Endothelial cell of umbilical vein (primary cell): ENCODE measurements at regions not wholly inside any gene's neighbourhood (a gene's known extent, or its start where the extent isn't known, plus 50 kb on each side); places are given as distances from the start of the nearest gene placed in this dataset.

Source experiments
- BruUV-seq: library from RNA; stranded (reverse); fragments of 400-500 nt; replicated peaks from 2 replicates; lab custom pipeline; 2021; lab: Mats Ljungman, UMichigan
- CTCF ChIA-PET: fragments of 300-600, 350-600 bp; sonication (Branson Sonifier 250); formaldehyde crosslinking; loops from one replicate; lab custom pipeline; 2021; ENCODE audit warnings: antibody characterized with exemption, inconsistent platforms; lab: Charles Lee
- POLR2A ChIA-PET: fragments of 300-600, 350-600 bp; sonication (Branson Sonifier 250); formaldehyde crosslinking; loops from one replicate; lab custom pipeline; 2021; ENCODE audit warnings: antibody characterized with exemption, inconsistent platforms; lab: Charles Lee
- DNase-seq: peaks from one replicate; pipeline ENCODE4 v3.0.0-alpha.2; 2011; ENCODE audit warnings: low read depth, low spot score
- FAIRE-seq: peaks from 2 replicates; lab custom pipeline; 2011; peaks lifted over from hg19 to GRCh38; lab: Jason Lieb, UNC
- H2AFZ ChIP-seq: 2 replicates; pipeline ENCODE4 v1.6.0; 2012; ENCODE audit warnings: low read depth, low read length, control low read depth, inconsistent platforms
- H3K27ac ChIP-seq: 2 replicates; pipeline ENCODE4 v1.5.1; 2011; ENCODE audit warnings: low read depth, mild to moderate bottlenecking, control low read depth, low read length, moderate library complexity; ENCODE audit not compliant: insufficient read depth
- H3K27me3 ChIP-seq, 2 experiments: 2 replicates each; pipeline versions ENCODE4 v1.6.0 to v1.6.1; 2011; ENCODE audit warnings: low read length in 2 of 2, mixed read lengths in 1 of 2; ENCODE audit not compliant: control insufficient read depth in 2 of 2, insufficient read depth in 2 of 2
- H3K36me3 ChIP-seq, 2 experiments: 2 replicates in 1 of 2; 3 replicates in 1 of 2; pipeline ENCODE4 v1.5.1; 2011; ENCODE audit warnings: low read length in 2 of 2, mild to moderate bottlenecking in 1 of 2, moderate library complexity in 1 of 2; ENCODE audit not compliant: control insufficient read depth in 2 of 2, insufficient read depth in 2 of 2; ENCODE audit errors: extremely low read depth in 1 of 2
- H3K4me1 ChIP-seq: 3 replicates; pipeline ENCODE4 v1.5.1; 2011; ENCODE audit warnings: mild to moderate bottlenecking, low read length; ENCODE audit not compliant: control insufficient read depth, insufficient read depth; ENCODE audit errors: extremely low read depth
- H3K4me2 ChIP-seq: 2 replicates; pipeline ENCODE4 v1.6.1; 2011; ENCODE audit warnings: low read length, control low read depth, mixed read lengths; ENCODE audit not compliant: insufficient read depth
- H3K4me3 ChIP-seq, 3 experiments: fragments of 200-600 bp in 1 of 3; sonication (generic), shearing (Covaris generic) in 1 of 3; replicated peaks in 1 of 3; 2 replicates each; pipeline ENCODE4 v1.5.1; 2011 to 2016; ENCODE audit warnings: control low read depth in 3 of 3, low read length in 3 of 3, mild to moderate bottlenecking in 2 of 3, inconsistent platforms in 1 of 3, low read depth in 1 of 3, moderate library complexity in 1 of 3; ENCODE audit not compliant: insufficient read depth in 1 of 3
- H3K79me2 ChIP-seq: 2 replicates; pipeline ENCODE4 v1.6.0; 2012; ENCODE audit warnings: low read length, inconsistent platforms; ENCODE audit not compliant: control insufficient read depth, insufficient read depth
- H3K9ac ChIP-seq: replicated peaks from 2 replicates; pipeline ENCODE3; 2011; ENCODE audit warnings: low read length, control low read depth; ENCODE audit not compliant: insufficient read depth; ENCODE audit errors: extremely low read depth
- H3K9me1 ChIP-seq: replicated peaks from 3 replicates; pipeline ENCODE4 v1.6.0; 2011; ENCODE audit warnings: mild to moderate bottlenecking, low read length; ENCODE audit not compliant: control insufficient read depth, insufficient read depth; ENCODE audit errors: extremely low read depth
- H3K9me3 ChIP-seq: replicated peaks from 2 replicates; pipeline ENCODE4 v1.5.1; 2012; ENCODE audit warnings: low read length, inconsistent platforms; ENCODE audit not compliant: control insufficient read depth, insufficient read depth
- H4K20me1 ChIP-seq: replicated peaks from 2 replicates; pipeline ENCODE3; 2011; ENCODE audit warnings: mild to moderate bottlenecking, low read length; ENCODE audit not compliant: control insufficient read depth, insufficient read depth; ENCODE audit errors: extremely low read depth
- EZH2 ChIP-seq: IDR thresholded peaks from 2 replicates; pipeline ENCODE4 v1.6.1; 2012; ENCODE audit warnings: borderline replicate concordance, low read depth, mild to moderate bottlenecking, moderate library complexity, low read length, inconsistent platforms; ENCODE audit not compliant: severe bottlenecking
- FOS ChIP-seq: IDR thresholded peaks from 2 replicates; pipeline ENCODE4 v1.6.1; 2011; ENCODE audit warnings: mild to moderate bottlenecking, low read length, moderate library complexity, borderline replicate concordance; ENCODE audit not compliant: insufficient read depth
- GATA2 ChIP-seq: IDR thresholded peaks from 2 replicates; pipeline ENCODE4 v1.7.0; 2011; ENCODE audit warnings: low read depth, mild to moderate bottlenecking, moderate library complexity, mixed read lengths, low read length; ENCODE audit not compliant: insufficient read length, insufficient read depth
- JUN ChIP-seq: IDR thresholded peaks from 2 replicates; pipeline ENCODE4 v1.6.1; 2011; ENCODE audit warnings: borderline replicate concordance, low read depth; ENCODE audit not compliant: insufficient read length, insufficient read depth
- MYC ChIP-seq: IDR thresholded peaks from one replicate; pipeline ENCODE4 v1.6.1; 2011; ENCODE audit warnings: mild to moderate bottlenecking, low read depth, low read length
- POLR2A ChIP-seq: IDR thresholded peaks from 2 replicates; pipeline ENCODE4 v1.6.1; 2012; ENCODE audit warnings: low read depth, mild to moderate bottlenecking, control low read depth, low read length
- POLR2AphosphoS5 ChIP-seq: IDR thresholded peaks from 2 replicates; pipeline ENCODE4 v1.6.1; 2012; ENCODE audit warnings: low read depth, mild to moderate bottlenecking, control low read depth, low read length, moderate library complexity; ENCODE audit not compliant: insufficient read depth
- dilution Hi-C: fragments of 300-500 bp; cut with MboI; formaldehyde crosslinking; loops from one replicate; pipeline ENCODE4 v1.15.0; 2019; ENCODE audit warnings: low sequenced_read_pairs; ENCODE audit not compliant: extremely low pct_ligation_motif_present
- intact Hi-C: fragments of 100-400 bp; cut with micrococcal nuclease; formaldehyde crosslinking; loops from one replicate; pipeline ENCODE4 v1.10.0; 2022
- TF ChIP-seq, protein P1 (sequence below), 2 donors: IDR thresholded peaks; 1 replicate in 1 of 2; 2 replicates in 1 of 2; pipeline ENCODE4 v1.5.1; 2011; ENCODE audit warnings: low read length in 2 of 2, mild to moderate bottlenecking in 2 of 2, moderate library complexity in 2 of 2, control low read depth in 1 of 2, inconsistent platforms in 1 of 2, low read depth in 1 of 2; ENCODE audit not compliant: insufficient read depth in 1 of 2; ENCODE audit errors: extremely low read depth in 1 of 2
- TF ChIP-seq, protein P2 (sequence below): IDR thresholded peaks from 2 replicates; pipeline ENCODE4 v1.6.1; 2011; ENCODE audit not compliant: insufficient read depth, insufficient read length

DNA sequence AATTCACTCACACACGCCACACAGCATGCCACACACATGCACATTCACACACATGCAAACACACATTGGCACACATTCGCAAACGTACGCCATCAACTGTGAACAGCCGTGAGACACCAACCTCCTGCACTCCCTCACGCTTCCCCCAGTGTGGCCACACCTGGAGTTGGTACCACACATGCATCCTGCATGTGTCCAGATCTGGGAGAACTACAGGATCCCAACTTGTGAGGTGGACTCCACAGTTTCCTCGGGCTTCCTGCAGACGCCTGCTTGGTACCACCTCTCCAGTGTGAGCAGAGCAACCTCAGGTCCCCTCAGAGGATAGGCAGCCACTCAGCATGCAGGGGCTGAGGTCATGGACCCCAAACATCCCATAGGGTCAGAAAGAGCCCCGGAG is 239.0 kb downstream of the EIPR1 start:
- ChIA-PET POLR2A (no interaction called here), CTCF (no interaction called here)
- no peaks in the 10 kb centered on the region for H3K9me1 ChIP-seq
- dilution Hi-C loops: no loop called here
- BruUV-seq: no TSS peak
- no peak overlapping the region for H3K9ac ChIP-seq
- H3K36me3 ChIP-seq: no peaks in the 10 kb centered on the region
- no peak overlapping the region for H2AFZ ChIP-seq
- FAIRE-seq: no peak
- no peaks in the 10 kb centered on the region for H3K4me1 ChIP-seq
- H3K27me3 ChIP-seq: no peaks in the 10 kb centered on the region
- TF ChIP-seq MYC: no peak
- TF ChIP-seq POLR2A: no peak
- TF ChIP-seq EZH2: no peak
- no peak for TF ChIP-seq FOS
- no peak for TF ChIP-seq JUN
- no peak for TF ChIP-seq GATA2
- TF ChIP-seq, protein P1, sequence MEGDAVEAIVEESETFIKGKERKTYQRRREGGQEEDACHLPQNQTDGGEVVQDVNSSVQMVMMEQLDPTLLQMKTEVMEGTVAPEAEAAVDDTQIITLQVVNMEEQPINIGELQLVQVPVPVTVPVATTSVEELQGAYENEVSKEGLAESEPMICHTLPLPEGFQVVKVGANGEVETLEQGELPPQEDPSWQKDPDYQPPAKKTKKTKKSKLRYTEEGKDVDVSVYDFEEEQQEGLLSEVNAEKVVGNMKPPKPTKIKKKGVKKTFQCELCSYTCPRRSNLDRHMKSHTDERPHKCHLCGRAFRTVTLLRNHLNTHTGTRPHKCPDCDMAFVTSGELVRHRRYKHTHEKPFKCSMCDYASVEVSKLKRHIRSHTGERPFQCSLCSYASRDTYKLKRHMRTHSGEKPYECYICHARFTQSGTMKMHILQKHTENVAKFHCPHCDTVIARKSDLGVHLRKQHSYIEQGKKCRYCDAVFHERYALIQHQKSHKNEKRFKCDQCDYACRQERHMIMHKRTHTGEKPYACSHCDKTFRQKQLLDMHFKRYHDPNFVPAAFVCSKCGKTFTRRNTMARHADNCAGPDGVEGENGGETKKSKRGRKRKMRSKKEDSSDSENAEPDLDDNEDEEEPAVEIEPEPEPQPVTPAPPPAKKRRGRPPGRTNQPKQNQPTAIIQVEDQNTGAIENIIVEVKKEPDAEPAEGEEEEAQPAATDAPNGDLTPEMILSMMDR (IDR thresholded peaks at IDR 0.05; ENCODE audit: extremely low read depth in 1 of 2, insufficient read depth in 1 of 2, low read depth in 1 of 2, low read length in 2 of 2): no peak
- TF ChIP-seq, protein P2, sequence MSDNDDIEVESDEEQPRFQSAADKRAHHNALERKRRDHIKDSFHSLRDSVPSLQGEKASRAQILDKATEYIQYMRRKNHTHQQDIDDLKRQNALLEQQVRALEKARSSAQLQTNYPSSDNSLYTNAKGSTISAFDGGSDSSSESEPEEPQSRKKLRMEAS: no peak
- no peak for TF ChIP-seq POLR2AphosphoS5
- no peak overlapping the region for H3K27ac ChIP-seq
- H3K79me2 ChIP-seq: no peaks in the 10 kb centered on the region
- DNase-seq: no peak
- no peak overlapping the region for H3K4me3 ChIP-seq
- H4K20me1 ChIP-seq: no peaks in the 10 kb centered on the region
- intact Hi-C loops: no loop called here
- H3K9me3 ChIP-seq: no peaks in the 10 kb centered on the region
- no peak overlapping the region for H3K4me2 ChIP-seq
